ENCODE measurements at regions not wholly inside any gene's neighbourhood (a gene's known extent, or its start where the extent isn't known, plus 50 kb on each side); places are given as distances from the start of the nearest gene placed in this dataset.
"Not testable (repeated sequence)": the region's sequence is repeated elsewhere in the genome, so short reads cannot be mapped to it uniquely, and the experiment has no call there.

DNA sequence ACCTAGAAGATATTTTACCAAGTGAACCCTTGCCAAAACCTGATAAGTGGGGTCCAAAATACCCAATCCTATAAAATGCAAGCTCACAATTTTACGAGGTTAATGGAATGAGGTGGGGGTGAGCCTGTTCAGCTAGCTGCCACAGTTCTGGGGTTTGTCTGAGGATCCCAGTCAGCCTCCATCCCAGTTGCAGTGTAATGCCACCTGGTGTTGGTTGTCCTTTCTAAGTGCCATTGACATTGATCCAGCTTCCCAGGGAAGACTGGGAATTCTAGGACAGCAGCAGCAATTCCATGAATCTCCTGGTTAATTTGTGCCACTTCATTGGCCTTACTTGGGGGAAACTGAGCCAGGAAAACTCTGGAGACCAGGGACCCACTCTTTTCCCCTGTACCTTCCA is 298.3 kb downstream of the RWDD3 start:
- no peak for DNase-seq

DNA sequence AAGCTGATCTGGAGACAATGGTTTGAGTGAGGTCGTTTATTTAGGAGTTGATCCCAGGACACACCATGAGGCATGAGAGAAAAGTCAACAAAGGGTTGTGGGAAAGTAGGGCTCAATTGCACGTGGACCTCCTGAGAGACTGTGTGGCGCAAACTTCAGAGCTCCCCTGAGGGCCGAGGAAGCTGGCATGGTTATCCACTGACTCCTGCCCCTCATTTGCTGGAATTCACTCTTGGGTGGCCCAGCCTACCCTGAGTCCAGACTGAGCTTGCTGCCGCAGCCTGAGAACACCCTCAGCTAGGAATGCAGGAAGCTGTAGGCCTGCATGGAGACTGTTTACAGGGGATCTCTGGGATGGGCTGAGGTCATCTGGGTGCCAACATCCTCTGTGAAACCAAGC is 301.0 kb downstream of the RWDD3 start:
- DNase-seq, result no peak

DNA sequence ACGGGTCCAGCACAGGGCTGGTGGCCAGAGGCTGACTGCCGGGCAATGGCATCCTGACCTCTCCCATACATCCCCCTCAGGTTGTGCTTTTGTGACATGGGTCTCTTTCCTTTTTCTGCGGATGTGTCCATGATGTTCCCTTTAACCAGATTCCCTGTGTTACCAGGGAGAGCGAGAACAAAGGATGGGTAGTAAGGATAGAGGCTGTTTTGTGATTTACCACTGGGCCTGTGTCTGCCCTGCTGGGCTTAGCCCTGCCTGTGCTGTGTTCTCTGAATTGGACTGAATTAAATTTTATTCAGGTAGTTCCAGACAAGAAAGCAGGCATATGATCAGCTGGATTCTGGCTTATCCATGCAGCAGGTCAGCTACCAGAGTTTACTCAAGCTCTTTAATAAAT is 301.6 kb downstream of the RWDD3 start:
- no peak for DNase-seq

DNA sequence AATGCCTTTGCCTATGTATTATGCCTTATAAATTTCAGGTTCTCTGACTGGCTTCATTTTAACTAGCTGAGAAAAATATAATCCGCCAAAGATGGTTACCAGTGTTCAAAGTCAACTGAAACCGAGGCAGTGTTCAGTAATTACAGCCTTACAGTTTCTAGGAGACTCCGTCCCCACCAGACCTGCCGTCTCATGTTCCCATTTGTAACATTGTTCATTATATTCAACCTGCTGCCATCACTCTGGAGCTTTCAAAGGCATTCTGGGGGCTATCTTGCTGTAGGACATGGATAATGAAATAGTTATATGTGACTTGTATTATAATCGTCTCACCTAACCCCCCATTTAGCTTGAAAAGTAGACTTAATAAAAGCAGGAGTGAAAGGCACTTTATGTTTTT is 302.5 kb downstream of the RWDD3 start:
- no peak for DNase-seq

DNA sequence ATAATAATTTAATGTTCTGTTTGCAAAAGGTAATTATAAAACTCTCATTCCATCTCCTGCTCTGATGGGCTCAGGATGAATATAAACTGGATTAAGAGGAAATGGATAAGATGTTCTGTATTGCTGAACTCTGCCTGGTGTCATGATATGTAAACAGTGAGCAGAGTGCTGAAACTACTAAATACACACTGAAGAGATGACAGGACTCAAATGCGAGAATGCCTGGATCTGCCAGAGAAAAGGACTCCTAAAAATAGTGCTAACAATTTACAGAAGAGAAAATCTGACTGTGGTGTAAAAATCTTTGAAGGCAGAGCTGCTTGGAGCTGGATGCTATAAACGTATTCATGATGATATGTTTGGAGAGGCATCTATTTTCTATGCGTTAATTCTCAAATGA is 303.2 kb downstream of the RWDD3 start:
- DNase-seq, result no peak

DNA sequence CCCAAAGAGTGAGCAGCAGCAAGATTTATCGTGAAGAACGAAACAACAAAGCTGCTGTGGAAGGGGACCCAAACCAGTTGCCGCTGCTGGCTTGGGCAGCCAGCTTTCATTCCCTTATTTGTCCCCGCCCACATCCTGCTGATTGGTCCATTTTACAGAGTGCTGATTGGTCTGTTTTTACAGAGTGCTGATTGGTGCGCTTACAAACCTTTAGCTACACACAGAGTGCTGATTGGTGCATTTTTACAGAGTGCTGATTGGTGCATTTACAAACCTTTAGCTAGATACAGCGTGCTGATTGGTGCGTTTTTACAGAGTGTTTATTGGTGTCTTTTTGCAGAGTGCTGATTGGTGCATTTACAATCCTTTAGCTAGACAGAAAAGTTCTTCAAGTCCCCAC is 304.2 kb downstream of the RWDD3 start:
- not testable (repeated sequence) for DNase-seq

DNA sequence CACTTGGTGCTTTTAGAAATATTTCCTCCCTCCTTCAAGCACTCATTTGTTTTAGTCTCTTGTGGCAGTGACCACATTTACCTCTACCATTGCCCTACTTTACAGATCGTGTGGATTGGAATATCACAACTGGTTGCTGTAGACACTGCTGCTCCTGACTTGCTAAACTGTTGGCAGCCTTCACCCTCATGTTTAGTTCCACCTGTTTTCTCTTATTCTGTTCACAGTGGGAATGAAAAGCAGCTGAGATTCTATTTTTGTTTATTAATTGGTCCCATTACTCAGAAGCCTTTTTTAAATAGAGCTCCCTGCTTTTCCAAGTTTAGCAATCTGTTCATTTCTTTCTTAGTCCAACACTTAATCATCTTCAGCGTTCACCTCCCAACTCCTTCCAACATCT is 308.9 kb downstream of the RWDD3 start:
- no peak for DNase-seq

DNA sequence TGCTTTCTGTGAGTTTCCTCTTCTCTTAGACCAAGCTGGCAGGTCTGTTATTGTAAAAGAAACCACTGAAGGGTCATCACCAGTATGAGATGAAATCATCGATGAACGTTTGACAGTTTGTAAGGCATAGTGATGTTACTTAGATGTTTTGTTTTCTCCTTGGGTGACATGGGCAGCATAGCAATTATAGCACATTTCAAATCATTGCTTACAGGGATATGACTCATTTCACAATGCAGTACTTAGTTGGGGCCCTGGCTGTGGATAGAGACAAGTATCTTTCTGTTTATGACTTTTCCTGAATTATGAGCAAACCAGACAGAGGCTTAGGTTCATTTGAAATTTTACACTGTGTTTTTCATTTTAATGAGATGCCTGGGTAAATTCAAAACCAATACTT is 313.0 kb downstream of the RWDD3 start:
- peak; percentile 1 for DNase-seq

DNA sequence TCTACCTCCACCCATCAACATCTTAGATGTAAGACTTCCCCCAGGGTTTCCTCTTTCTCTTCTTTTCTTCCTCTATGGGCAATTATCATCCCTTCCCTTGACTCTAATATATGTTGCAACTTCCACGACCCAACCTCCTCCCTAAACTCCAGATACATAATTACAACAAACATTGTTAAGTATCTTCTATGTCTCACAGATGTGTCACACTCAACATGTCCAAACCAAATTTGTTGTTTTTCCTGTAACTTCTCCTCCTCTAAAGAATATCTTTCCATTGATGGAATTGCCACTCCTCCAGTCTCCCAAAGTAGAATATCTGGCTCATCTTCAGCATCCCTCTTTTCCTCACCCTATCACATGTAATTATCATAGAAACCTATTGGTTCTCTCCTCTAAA is 314.2 kb downstream of the RWDD3 start:
- DNase-seq, result no peak

DNA sequence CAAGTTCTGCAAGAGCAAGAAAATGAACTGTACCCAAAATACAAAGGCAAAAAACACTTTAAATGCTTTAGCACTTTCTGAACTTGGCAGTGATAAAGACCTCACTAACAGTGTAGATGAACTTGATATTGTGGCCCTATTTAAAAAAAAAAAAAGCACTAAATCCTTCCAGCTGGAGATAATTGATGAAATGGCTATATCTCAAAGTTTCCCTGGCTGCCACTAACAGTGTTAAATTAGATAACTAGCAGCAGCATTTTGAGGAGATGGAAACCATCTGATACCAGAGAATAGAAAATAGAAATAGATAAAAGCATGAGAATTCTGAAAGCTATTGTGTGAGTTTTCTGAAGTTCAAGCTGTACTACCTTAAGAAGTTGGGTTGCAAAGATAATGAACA is 317.2 kb downstream of the RWDD3 start:
- no peak for DNase-seq

DNA sequence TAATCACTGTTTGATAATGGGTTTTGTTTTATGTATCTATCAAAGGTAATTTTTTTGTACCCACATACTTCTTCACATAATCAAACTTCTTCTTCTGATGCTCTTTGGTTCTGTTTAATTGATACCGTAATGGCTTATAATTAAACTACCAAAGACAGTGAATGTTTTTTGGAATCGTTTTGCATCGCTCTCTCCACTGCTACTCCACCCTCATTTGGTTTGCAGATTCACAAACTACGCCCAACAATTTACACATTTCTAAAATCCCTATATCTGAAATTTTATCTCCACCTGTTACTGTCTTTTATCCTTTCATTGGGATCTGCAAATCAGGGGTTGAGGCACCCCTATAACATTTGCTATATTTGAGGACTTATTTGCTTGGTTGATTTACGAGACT is 319.6 kb downstream of the RWDD3 start:
- DNase-seq, result no peak

DNA sequence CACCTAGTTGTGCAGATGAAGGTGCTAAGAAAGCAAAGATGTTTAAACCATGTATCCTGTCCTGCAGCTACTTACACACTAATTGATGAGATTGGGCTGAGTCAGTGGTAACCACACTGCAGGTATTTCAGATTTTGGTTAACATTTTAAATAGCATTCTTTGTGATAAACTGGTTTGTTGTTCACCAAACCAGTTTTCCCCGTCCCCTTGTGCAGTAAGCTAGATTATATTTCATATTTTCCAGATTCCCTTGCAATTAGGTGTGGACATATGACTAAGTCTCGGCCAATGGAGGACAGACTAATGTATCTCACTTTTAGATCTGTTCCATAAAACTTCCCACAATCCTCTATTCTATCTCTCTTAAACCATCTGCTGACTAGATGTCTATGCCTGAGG is 320.4 kb downstream of the RWDD3 start:
- DNase-seq, result no peak

DNA sequence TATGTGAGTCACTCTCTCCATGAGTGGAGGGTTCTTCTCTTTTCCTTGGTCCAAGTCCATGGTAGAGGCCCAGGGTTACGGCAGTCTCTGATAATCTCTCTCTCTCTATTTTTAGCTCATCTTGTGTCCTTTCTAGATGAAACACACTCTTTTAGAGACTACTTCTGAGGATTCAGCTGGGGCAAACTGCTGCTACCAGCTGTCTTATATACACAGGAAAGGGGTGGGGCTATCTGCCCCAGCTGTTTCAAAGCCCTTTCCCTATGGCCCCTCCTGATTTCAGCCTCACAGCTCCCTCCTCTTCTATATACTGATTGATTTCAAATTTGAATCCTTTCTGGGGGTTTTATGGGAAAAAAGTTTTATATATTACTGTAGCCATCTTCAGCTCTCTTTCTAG is 324.8 kb downstream of the RWDD3 start:
- no peak for DNase-seq

DNA sequence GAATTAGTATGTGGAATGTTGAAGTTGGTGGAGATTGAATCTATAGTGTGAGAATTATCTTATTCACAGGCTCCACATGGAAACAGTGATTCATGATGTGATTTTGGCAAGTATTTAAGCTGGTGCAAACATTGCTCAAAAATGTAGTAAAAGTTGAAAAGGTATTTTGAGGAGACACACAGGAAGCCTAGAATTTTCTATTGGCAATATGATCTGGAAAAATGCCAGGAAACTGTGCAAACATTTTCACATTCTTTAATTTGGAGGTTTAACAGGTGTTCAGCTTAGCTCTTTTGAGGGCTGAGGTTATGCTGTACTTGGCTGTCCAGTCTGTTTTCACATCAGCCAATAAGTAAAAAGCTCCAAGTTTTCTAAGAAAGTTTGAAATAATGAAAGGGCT is 327.3 kb downstream of the RWDD3 start:
- DNase-seq, result no peak

DNA sequence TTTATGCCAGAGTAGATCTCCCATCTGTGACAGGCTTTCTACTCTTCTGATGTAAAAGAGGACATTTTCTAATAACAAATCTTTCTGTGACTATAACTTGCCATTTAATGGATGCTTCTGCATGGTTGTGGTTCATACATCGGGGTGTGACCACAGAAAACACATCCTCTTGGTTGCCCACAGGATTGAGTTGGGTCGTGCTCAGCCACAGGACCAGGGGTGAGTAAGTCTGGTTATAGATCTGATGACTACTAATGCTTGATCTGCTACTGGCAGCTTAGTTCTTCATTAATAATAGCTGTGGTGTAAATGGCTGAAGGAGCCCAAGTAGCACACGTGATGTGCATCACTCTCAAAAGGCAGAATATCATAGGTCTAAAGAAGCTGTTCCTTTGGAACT is 328.2 kb downstream of the RWDD3 start:
- no peak for DNase-seq

DNA sequence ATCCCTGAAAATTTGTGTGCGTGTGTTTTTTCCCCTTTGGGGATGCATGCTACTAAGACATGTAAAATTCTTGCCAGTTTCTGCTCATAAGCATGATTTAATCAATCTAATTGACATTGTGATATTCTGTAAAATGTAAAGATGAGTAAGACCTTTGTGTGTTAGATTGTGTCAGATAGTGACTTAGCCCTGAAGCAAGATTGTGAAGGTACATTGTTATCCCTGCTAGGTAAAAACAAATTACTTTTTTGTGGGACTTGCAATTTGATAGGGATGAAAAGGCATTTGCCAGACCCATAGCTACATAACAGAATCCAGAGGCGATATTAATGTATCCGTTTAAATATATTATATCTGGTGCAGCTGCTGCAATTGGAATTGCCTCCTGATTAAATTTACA is 338.0 kb downstream of the RWDD3 start:
- no peak for DNase-seq

DNA sequence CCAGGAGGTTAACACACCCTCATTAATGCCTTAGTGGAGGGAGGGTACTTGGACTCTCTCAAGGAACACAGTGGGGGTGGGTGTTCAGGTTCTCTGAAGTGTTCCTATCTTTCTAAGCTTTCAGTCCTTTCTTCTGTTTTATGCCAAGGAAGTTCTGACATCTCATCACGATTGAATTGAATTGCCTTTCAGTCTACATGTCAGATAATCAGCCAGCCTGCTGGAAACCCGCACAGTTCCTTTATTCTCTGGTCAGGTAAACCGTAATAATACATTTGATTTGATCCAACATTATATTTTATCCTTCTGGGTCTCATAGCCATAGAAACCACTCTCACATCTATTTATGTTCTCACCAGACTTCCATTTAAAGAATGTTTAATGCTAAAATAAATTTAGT is 339.0 kb downstream of the RWDD3 start:
- DNase-seq, result no peak

DNA sequence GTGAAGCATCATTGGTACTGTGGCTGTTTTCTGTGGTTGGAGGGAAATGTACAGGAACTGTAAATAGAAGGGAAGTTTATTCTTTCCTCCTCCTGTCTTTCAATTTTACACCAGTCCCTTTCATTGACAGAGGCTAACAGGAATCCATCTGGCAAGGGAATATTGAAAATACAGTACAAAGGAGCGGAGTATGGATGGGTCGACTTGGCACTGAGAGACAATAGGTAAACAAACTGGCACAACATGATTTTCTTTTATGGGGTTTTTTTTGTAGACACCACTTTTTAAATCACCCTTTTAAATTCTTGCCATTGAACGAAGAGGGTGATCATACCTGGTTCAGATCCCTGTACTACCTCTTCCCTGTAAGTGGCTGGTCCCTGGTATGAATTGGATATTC is 341.3 kb downstream of the RWDD3 start:
- DNase-seq, result no peak

DNA sequence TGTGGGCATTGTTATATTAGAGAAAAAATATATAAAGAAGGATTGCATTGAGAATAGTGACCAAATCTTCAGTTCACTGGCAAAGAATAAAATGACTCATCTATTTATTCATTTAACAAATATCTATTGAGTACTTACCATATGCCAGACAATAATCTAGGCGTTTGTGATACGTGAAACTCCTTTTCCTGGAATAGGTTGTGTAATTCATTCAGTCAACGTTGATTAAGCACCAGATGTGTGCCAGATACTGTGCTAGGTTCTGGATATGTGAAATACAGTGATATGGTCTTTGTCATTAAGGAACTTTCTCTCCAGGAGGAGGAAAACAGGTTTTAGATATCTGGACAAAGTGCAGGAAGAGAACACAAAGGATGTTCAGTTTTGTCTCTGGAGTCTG is 344.5 kb downstream of the RWDD3 start:
- no peak for DNase-seq

DNA sequence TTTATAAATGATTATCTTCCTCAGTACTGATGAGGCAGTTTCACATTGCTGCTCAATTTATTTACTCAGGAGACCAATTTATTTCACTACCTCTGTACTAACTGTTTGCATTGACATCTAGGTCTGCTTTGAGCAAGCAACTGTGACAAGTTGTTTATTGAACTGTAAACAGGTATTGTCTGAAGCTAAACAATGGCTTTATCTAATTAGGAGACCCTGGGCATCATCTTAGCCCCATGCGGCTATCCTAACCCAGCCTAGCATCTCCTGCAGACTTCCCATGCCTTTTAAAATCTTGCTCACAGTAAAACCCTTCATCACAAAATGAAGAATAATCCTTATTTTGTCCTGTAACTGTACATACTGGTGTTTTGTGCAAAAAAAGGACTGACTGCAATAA is 348.2 kb downstream of the RWDD3 start:
- no peak for DNase-seq

DNA sequence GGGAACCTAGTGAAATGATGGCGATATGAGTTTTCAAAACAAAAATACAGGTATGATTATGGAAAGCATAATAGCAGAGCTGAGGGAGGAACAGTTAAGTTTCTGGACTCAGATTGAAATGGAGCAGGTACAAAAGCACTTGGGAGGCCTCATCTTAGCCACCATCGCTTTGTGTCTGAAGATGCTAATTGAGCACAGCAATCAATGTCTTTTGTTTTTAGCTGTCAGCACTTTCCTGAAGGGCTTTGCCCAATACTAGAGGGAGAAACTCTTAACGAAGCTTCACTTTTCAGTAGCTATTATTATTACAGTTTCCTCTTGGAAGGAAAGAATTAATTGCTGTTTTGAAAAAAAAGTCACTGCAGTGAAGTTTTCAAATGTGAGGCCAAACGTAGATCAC is 348.7 kb downstream of the RWDD3 start:
- no peak for DNase-seq

DNA sequence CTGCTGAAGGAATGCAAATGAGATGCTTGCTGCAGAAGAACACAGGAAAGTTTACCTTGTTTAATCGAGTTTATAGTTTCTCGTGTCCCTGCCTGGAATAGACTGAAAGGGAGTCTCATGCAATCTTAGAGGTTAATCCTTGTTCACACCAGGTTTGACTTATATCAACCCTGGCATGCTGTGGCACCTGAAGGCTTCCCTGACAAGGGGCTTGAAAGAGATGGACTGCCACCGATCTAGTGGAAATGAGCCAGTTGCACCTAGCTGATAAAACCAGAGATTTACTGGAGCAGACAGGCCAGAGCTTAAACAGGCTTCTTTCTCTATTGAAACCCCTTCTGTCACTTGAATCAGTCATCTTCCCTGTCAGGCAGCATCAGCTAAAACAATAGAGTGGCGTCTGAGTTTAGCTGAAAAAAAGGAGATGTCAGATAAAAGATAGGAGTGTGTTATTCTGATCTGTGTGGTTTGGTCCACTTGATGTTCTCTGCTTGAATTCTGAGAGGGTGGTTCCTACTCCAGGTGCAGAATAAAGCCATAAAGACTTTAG is 349.7 kb downstream of the RWDD3 start:
- no peak for DNase-seq

DNA sequence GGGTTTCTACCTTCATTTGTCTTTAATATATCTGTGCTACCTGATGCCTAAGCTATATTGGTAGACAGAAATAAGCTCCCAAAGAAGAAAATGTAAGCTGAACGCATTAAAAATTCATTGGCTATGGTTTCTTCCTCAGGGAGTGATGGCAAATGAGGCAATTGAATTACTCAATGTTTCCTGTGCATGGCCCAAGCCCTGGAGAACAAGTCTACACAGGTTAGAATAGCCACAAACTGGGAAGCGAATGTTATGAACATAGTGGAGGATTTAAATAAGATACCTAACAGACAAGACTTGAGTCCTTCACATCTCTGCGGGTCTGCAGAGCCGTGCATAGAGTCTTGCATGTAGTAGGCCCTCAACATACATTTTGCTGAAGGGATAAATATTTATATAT is 350.3 kb downstream of the RWDD3 start:
- DNase-seq, result no peak

DNA sequence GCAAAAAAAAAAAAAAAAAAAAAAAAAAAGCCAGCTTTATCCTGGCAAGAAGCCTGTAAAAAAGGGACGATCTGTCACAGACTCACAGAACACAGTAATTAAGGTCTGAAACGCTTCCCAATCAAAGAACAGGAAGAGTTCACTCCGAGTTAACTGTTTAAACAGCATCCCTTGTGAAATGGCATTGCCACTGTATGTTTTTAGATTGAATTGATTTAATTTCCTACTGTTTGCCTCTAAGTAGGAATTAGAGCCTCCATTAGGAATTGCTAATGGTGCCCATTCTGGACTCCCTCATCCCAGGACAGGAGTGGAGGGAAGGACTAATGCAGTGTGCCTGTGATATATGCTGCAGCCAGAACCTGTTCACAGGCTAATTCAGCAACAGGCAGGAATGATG is 370.8 kb downstream of the RWDD3 start:
- DNase-seq, result no peak

DNA sequence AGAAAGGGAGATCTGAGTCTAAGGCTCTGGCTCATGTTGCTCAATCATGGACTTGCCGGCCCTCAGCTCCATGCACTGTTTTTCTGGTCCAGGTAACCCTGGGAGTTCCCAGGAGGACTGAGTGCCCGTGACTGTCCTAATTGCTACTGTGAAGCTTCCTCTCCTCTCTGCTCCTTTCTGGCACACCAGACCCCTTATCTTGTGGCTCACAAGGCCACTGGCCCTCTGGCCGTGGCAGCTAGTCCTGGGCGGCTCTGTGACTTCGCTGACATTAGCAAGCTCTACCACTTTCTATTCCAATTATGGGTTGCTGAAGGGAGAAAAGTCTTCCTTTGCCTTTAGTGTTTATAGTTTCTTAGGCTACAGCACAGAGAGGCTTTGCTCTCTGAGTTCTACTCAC is 380.2 kb downstream of the RWDD3 start:
- DNase-seq, result no peak

DNA sequence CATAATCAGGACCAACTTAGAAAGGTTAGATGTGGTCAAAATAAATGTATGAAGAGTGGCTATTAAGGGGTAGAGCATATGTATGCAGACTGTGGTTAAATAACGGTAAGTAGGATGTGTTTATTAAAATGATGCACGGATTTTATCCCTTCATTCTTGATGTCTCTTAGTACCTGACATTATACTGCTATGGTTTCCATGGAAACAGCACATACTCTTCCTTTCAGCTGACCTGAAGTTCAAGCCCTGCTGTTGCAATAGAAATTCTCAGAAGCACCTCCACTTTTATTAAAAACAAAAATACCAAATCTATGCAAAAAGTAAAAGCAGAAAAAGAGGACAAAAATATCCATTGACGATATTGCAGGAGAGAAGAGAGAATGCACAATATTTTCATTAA is 381.4 kb downstream of the RWDD3 start:
- DNase-seq, result no peak

All from activated CD4-positive, alpha-beta T cell treated with anti-CD3 and anti-CD28 coated beads, Interleukin-10, Interleukin-2, amounts not matched to agents 100 ng/mL and 50 ng/mL, durations not matched to agents 16 hours and 8 hours (primary cell).